Right ventricle myocardium superior (tissue), 1 donor: ENCODE measurements at regions not wholly inside any gene's neighbourhood (a gene's known extent, or its start where the extent isn't known, plus 50 kb on each side); places are given as distances from the start of the nearest gene placed in this dataset.

Experiments
- ATAC-seq: fragments of 200-7000 bp; cut with Tn5 transposase; one replicate; pipeline ENCODE4 v1.9.1; 2020; ENCODE audit warnings: mild to moderate bottlenecking; ENCODE audit not compliant: poor library complexity
- DNase-seq: peaks from one replicate; pipeline ENCODE4 v3.0.0-alpha.2; 2020
- intact Hi-C: fragments of 100-400 bp; cut with DNase I; formaldehyde crosslinking; loops from one replicate; pipeline ENCODE4 v1.11.2; 2022
- donor health status: DM: no; HTN: yes; CAD: no; lungs with severe emphysema.

GRCh38 chr10:78909221-78909620 lies 159.5 kb upstream of the ZMIZ1 start:
- DNase-seq (no peak), ATAC-seq (no peak)
- intact Hi-C loops: no loop called here

- intact Hi-C loops: no loop called here
- ATAC-seq: no peak
- DNase-seq: no peak
These were observed 158.7 kb upstream of the ZMIZ1 start for GRCh38 chr10:78910021-78910420.

DNA sequence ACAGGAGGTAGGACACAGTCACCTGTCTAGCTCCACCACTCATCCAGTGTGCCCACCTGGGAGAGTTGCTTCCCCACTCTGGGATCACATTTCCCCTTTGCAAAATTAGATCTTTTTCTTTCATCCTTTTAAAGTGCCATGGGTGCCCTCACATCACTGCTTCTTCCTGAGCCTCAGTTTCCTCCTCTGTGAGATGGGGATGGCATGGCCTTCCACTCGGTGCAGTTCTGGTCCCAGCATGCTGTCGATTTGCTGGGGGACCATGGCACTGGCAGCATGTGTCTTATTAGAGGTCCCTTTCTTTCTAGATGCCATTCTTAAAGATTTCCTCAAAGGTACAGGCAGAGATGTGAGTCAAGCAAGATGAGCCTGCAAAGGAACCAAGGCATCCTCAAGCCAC lies 158.3 kb upstream of the ZMIZ1 start:
- ATAC-seq (no peak), DNase-seq (no peak)
- intact Hi-C loops: no loop called here

DNA sequence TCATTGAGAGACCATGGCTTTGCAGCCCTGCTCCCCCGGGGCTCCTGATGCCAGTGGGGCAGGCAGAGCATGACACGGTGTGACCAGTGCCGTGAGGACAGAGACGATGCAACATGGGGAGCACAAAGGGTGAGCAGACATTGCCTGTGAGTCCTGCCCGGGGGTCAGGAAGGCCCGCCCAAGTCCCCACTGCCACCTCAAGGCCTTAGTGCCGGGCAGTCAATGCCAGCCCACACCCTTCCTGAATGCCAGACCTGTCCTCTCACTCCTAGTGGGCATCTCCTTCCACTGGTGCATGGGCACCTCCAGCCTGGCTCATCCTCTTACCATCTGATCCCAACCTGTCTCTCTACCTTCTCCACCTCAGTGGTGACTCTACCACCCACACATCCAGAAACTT lies 157.9 kb upstream of the ZMIZ1 start:
- intact Hi-C loops: no loop called here
- ATAC-seq: no peak
- no peak for DNase-seq

DNA sequence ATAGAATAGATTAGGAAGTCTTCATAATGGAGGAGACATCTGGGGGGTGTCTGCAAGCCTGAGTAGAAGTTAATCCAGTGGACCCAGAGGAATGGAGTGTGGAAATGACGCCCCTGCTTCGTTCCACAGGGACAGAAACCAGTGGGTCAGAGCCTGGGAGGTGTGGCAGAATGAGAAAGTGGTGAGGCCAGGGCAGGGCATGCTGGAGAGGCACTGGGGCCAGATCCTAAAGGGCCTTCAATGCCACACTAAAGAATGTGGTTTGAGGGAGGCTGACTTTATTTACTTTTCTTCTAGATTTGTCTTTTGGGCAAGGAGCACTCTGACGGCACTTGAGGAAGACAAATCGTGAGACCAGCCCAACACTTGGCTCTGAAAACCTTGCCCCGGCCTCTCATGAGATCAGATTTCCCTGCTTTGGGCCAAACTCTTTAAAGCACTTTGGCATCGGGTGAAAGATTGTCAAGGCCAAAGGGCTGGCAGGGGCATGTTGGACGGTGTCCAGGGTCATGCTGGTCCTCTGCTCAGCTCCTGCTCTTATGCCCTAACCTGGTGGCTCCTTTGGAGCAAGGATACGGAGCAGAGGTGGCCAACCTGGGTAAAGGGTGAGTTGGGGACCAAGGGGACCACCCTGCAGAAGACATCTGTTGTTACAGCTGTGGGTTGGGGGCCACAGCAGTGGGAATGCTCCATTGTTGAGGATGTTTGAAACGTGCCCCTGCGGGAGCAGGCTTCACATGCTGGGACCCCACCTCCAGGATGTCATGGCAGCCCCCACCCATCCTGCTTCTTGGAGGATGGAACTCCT lies 157.0 kb upstream of the ZMIZ1 start:
- ATAC-seq (peak; percentile 45), DNase-seq (no peak)
- intact Hi-C loops: no loop called here

DNA sequence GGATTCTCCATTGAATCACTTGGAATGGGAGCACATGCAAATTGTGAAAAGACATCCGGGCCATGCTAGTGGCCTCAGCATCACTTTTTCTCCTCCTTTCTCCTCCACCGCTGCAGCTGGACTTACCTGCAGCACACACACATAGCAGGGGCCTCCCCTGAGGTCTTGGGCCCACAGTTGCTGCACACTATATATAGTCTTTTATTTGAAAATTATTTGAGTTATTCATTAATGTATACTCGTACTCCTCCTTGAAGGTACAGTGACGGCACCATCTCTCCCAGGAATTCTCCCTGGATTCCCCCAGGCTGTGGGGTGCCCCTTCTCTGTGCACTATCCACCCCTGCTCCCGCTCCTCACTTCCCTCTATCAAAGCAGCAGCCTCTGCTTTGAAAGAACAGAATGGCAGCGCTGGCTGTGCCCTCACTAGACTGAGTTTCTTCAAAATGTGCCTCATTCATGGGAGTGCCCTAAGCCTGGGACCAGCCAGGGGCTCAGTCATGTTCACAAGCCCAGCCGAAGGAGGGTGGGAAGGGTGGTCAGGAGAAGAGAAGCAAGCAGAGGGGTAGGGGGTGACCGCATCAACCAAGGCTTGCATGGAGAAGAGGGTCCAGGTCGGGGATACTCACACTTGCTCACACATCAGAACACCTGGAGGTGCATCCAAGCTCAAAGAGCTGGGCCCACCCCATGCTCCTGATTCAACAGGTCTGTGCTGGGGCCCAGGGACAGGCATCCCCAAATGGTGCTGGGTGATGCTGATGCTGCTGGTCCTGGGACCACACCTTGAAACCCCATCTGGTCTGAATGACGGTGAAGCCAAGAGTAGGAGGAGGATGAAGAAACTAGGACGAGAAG lies 156.2 kb upstream of the ZMIZ1 start:
- DNase-seq: no peak
- intact Hi-C loops: no loop called here
- ATAC-seq: no peak

GRCh38 chr10:78913219-78914059 lies 155.3 kb upstream of the ZMIZ1 start:
- intact Hi-C loops: no loop called here
- DNase-seq: no peak
- ATAC-seq: no peak

DNA sequence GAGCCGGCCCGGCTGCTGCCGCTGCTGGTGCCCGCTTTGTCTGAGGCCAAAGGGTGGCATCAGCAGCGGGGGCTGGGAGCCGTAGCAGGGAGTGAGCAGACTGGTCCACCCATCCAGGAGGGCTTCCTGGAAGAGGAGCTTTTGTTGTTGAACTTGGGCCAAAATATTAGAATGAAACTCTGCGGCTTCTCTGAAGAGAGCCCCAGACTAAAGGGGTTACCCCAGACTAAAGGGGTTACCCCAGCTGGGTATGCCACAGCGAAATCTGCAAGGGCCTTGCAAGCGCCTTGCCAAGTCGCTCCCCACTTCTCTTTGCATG lies 154.7 kb upstream of the ZMIZ1 start:
- no peak for ATAC-seq
- intact Hi-C loops: no loop called here
- DNase-seq: no peak

DNA sequence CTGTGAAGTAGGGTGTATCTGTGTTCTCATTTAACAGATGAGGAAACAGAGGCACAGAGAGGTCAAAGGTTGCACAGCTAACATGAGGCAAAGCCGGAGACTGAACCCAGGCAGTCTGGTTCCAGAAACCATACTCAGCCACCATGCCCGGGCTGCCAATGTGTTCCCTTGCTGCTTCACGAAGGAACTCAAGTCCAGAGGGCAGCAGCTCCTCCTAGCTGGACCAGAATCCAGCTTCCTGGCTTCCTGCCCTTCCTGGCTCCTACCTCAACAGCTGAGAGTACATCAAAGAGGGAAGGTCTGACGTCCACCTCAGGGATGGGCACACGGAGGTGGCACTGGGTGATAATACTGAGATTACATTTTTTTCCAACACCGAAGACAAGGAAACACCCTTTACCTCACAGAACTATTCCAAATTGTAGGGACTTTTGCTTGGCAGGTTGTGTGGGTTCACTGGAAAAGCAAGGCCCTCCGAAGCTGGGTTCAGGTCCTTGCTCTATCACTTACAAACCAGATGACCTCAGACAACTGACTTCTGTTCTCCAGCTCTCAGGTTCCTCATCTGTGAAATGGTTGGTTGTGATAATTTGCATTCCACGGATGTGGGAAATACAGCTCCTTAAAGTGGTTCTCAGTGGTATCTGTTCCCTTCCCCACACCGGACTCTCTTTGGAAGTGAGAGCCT lies 154.1 kb upstream of the ZMIZ1 start:
- intact Hi-C loops: no loop called here
- ATAC-seq (peak; percentile 45), DNase-seq (peak; percentile 60)

GRCh38 chr10:78915190-78915518 lies 153.6 kb upstream of the ZMIZ1 start:
- intact Hi-C loops: no loop called here
- DNase-seq: no peak
- no peak for ATAC-seq

DNA sequence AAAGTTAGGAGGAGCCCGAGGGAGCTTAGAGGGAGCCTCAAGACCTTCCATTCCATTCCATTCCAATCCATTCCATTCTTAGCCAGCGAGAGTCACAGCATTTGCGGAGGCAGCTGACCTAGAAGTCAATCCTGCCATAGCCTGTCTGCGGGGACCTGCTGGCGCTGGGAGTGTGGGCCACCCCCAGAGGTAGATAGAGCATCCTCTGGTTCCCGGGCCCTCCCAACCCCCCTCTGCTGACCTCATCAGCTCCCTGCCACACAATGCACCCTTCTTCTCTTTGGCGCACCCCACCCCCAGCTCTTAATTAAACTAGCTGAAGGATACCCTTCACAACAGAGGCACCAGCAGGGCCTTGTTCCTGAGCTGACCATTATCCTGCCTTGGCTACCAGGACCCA lies 152.5 kb upstream of the ZMIZ1 start:
- intact Hi-C loops: no loop called here
- ATAC-seq (no peak), DNase-seq (no peak)

- intact Hi-C loops: no loop called here
- DNase-seq: no peak
- ATAC-seq: no peak
These were observed 149.4 kb upstream of the ZMIZ1 start for GRCh38 chr10:78919181-78919966.

- ATAC-seq (no peak), DNase-seq (no peak)
- intact Hi-C loops: no loop called here
These were observed 148.8 kb upstream of the ZMIZ1 start for GRCh38 chr10:78920011-78920410.

DNA sequence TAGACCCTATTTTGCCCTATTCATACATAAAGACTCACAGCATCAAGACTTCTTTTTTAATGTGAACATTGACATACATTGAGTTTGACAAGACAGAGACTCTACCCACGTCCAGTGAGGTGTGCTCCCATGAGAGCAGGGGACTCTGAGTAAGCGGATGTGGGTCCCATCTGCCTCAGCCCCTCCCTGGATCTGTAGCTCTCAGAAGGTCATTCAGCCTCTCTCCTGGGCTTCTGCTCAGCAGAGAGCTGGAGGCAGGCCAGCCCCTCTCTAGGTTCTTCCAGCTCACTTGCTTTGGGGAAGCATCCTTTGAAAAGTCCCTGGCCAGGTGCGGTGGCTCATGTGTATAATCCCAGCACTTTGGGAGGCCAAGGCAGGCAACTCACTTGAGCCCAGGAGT lies 146.9 kb upstream of the ZMIZ1 start:
- intact Hi-C loops: no loop called here
- DNase-seq (no peak), ATAC-seq (no peak)

- peak; percentile 52 for ATAC-seq
- intact Hi-C loops: no loop called here
- DNase-seq: no peak
These were observed 145.0 kb upstream of the ZMIZ1 start for GRCh38 chr10:78923647-78924318.

GRCh38 chr10:78924319-78925003 lies 144.3 kb upstream of the ZMIZ1 start:
- ATAC-seq: peak; percentile 71
- no peak for DNase-seq
- intact Hi-C loops: no loop called here

DNA sequence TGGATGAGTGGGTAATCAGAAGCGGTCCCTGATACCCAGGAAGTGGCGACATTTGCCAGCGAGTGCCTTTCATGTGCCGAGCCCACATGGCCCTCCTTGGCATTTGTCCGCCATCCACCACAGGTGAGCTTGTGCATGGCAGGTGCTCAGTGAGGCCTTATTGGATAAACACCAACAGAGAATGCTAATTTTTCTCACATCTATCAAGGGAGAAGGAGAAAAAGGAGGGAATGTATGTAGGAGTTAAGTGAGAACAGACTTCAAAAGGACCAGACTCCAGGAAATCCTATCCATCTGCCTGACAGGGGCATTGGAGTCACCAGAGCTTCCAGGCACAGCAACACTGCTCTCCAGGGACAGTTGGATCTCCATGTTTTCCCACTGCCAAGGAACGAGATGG lies 143.5 kb upstream of the ZMIZ1 start:
- no peak for ATAC-seq
- no peak for DNase-seq
- intact Hi-C loops: no loop called here
